Cardiac septum (tissue), 1 donor: ENCODE measurements at regions not wholly inside any gene's neighbourhood (a gene's known extent, or its start where the extent isn't known, plus 50 kb on each side); places are given as distances from the start of the nearest gene placed in this dataset.
"Not testable (repeated sequence)": the region's sequence is repeated elsewhere in the genome, so short reads cannot be mapped to it uniquely, and the experiment has no call there.

Source experiments
- DNase-seq: peaks from one replicate; pipeline ENCODE4 v3.0.0-alpha.2; 2020; ENCODE audit warnings: low spot score
- intact Hi-C: fragments of 100-400 bp; cut with DNase I; formaldehyde crosslinking; loops from one replicate; pipeline ENCODE4 v1.14.0; 2022
- donor health status: DM: no; HTN: no; CAD: no.

DNA sequence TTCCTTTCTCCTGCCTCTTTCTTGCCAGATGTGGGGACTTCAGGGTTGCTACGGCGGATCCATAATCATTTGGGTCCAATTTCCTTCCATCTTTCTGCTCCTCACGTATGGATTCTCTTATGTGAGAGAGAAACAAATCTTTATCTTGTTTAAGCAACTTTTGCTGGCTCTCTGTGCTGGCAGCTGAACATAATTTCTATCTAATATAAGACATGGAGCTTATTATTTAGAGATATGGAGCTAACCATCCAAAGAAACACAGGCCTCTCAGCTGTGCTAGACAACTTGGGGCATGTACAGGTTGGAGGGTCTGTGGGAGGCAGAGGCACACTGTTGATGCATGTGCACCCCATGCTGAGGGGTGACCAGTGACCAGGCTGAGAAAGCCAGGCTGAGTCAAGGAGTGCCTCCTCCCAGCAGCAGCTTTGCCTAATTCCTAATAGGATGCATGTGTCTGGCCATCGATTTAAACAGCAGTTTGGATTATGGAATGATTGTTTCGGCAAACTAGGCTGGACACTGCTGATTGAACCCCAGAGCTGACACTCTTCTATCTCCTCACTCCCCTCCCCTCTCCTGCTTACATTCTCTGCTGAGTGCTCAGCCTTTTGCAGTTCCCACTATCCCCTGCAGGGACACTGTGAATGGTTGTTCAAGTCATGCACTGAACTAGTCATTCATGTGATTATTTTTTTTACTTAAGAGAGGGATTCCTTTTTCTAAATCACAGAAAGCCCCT, 195.8 kb downstream of the ERCC6L2 start:
- DNase-seq = no peak
- intact Hi-C loops = no loop called here

GRCh38 chr9:96069629-96070220, 194.2 kb downstream of the ERCC6L2 start:
- intact Hi-C loops = loop anchor here (5.0 kb wide), 1 partner anchor 342 kb away; no protein-coding TSS in a partner anchor
- DNase-seq = no peak

DNA sequence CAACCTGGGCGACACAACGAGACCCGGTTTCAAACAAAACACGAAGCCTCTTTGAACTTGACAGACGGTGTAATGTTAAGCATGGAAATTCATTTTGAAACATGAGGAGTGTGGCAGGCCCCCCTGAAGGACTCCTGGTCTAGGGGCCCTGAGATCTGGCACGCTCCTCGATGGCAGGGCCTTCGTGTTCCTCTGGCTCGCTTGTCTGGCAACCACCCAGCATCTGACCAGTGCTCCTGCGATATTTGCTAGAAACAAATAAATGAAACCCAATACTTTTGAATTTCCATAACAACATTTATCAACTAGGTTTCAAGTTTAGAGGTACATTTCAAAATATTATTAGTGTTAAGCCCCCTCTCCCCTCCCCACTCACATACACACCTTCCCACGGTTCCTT, 193.0 kb downstream of the ERCC6L2 start:
- DNase-seq = no peak
- intact Hi-C loops = loop anchor here (5.0 kb wide), 1 partner anchor 341 kb away; no protein-coding TSS in a partner anchor

DNA sequence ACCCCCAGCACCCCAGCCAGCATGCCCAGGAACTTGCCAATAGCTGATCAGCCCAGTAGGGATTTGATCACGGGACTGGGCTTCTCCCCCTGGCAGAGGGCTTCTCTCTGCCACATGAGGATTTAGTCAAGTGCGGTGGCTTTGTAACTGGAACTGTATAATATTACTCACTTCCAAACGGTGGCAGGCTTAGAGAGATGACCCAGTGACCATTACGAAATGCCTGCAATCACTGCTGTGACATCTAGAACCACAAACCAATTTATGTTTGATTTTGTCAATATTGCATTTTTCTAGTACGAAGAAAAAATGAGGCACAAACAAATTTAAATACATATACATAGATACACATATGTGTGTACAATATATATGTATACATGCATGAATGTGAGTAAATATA, 192.1 kb downstream of the ERCC6L2 start:
- no peak for DNase-seq
- intact Hi-C loops = loop anchor here (5.0 kb wide), 1 partner anchor 340 kb away; no protein-coding TSS in a partner anchor

- DNase-seq = no peak
- intact Hi-C loops = loop anchor here (5.0 kb wide), 1 partner anchor 340 kb away; no protein-coding TSS in a partner anchor
These were observed 191.5 kb downstream of the ERCC6L2 start for GRCh38 chr9:96067004-96067403.

DNA sequence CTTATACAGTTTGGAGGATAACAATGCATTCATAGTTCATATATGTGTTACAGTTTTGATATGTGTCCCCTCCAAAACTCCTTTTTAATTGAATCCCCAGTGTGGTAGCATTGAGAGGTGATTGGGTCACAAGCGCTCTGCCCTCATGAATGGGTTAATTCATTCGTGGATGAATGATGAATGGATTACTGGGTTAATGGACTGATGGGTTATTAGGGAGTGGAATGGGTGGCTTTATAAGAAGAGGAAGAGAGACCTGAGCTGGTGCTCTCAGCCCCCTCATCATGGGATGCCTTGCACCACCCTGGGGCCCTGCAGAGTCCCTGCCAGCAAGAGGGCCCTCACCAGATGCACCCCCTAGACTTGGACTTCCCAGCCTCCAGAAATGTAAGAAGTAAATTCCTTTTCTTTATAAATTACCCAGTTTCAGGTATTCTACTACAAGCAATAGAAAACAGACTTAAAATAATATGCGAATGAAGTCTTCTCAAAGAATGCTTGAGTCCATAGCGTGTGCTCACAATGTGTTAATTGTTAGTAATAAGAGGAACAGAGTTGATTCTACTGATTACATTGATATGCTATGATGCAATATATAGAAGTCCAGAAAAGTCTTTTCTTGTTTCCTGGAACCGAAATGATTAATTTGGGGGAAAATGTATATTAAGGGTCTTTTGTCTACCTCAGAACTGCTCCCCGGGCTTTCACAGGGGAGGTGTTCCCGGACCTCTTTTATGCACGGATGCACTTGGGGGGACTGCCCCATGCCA, 190.2 kb downstream of the ERCC6L2 start:
- intact Hi-C loops = loop anchor here (5.0 kb wide), 1 partner anchor 338 kb away; no protein-coding TSS in a partner anchor
- DNase-seq = no peak

DNA sequence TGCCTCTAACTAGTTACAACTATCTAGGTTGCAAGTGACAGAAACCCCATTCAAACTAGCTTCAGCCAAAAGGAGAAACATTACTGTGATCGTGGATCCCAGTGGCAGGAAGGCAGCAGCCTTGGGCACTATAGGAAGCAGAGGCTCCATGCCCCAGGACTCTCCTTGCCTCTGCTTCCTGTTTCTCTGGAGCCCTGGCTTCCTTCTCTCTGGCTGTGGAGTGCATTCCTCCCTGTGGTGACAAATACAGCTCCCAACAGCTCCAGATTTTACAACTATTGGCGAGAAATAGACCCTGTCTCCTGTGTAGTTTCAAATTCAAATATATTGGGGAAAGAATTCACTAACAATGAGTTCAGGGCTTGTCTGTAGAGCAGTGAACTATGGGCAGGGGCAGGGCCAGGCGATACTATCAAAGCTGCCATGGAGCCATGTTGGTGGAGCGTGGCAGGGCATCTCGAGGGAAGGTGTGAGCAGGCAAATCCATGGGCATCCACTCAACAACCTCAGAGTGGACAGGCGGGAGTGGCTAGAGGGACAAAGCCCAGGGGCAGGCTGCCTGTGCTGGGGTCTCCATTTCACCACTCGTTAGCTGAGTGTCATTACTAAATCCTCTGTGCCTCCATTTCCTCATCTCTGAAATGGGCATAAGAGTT, 189.5 kb downstream of the ERCC6L2 start:
- intact Hi-C loops = loop anchor here (5.0 kb wide), 1 partner anchor 338 kb away; no protein-coding TSS in a partner anchor

DNA sequence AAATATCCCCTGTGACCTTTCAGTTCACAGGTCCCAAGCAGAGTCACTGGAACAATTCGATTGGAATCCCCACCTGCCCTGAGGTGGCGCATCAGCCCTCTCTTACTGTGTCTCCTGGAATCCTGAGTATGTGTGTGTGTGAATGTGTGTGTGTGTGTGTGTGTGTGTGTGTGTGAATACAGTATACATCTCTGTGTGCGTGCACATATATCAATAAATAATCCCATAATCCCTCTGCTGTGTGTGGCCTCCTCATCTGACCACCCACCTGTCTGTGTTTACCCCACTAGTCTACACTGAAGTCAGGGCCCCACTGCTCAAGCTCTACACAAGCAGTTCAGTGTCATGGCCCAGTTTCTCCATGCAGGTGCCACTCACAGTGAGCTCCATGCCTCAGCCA, 187.4 kb downstream of the ERCC6L2 start:
- no peak for DNase-seq
- intact Hi-C loops = no loop called here

More for the DNA sequence above, 189.5 kb downstream of the ERCC6L2 start:
- DNase-seq = no peak

- DNase-seq = no peak
- intact Hi-C loops = no loop called here
These were observed 186.5 kb downstream of the ERCC6L2 start for GRCh38 chr9:96062031-96062430.

DNA sequence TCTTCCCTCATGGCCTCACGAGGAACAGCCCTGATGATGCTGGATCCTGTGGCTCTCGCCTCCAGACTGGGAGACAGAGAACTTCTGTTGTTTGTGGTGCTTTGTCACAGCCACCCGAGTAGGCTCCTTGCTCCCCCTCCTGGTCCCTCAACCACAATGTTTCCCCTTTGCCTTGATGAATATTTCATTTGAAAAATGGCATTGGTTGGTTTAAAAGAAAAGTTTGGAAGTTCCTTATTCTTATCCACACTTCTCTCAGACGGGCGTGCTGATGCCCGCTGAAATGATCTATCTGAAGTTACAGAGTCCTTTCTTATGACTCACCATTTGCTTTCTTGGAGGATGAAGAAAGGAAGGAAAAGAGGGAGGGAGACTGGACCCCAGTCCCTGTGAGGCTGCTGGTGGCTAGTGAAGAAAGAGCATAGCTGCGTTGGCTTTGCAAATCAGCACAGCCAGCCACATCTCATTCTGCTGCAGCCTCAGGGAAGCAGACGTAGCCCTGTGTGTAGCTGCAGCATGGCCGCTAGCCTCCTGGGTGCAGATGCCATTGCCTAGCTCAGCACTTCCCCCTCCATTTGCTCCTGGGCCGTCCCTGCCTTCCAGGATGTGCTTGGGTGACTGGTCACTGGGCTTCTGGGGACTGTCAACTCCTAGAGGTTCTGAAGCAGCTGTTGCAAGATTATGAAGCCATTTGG, 185.9 kb downstream of the ERCC6L2 start:
- intact Hi-C loops = no loop called here
- no peak for DNase-seq

- DNase-seq = no peak
- intact Hi-C loops = no loop called here
These were observed 182.7 kb downstream of the ERCC6L2 start for GRCh38 chr9:96058218-96058617.

- intact Hi-C loops = no loop called here
- DNase-seq = no peak
These were observed 181.7 kb downstream of the ERCC6L2 start for GRCh38 chr9:96057155-96057554.

GRCh38 chr9:96056226-96056625, 180.7 kb downstream of the ERCC6L2 start:
- intact Hi-C loops = no loop called here
- no peak for DNase-seq

GRCh38 chr9:96054248-96054647, 178.8 kb downstream of the ERCC6L2 start:
- DNase-seq, intact Hi-C loops: not testable (repeated sequence)

GRCh38 chr9:96052686-96053085, 177.2 kb downstream of the ERCC6L2 start:
- DNase-seq = no peak
- intact Hi-C loops = no loop called here

DNA sequence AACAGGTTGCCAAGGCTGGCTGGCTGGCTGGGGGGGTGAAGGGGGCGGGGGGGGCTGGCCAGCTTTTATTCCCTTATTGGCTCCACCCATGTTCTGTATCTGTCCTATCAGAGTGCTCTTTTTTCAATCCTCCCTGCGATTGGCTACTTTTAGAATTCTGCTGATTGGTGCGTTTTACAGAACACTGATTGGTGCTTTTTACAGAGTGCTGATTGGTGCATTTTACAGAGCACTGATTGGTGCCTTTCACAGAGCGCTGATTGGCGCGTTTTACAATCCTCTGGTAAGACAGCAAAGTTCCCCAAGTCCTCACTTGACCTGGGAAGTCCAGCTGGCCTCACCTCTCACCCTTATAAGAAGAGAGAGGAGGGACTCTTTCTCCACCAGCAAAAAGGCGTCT, 175.9 kb downstream of the ERCC6L2 start:
- intact Hi-C loops = no loop called here
- no peak for DNase-seq

GRCh38 chr9:96050861-96051155, 175.3 kb downstream of the ERCC6L2 start:
- DNase-seq = no peak
- intact Hi-C loops = no loop called here

- no peak for DNase-seq
- intact Hi-C loops = no loop called here
These were observed 174.8 kb downstream of the ERCC6L2 start for GRCh38 chr9:96050048-96050860.
